GM12878 (cell line): ENCODE measurements at regions not wholly inside any gene's neighbourhood (a gene's known extent, or its start where the extent isn't known, plus 50 kb on each side); places are given as distances from the start of the nearest gene placed in this dataset.

Source experiments
- ATAC-seq: fragments of 200-7000 bp; cut with Tn5 transposase; 3 replicates; pipeline ENCODE4 v1.9.1; 2020; ENCODE audit warnings: mild to moderate bottlenecking, moderate library complexity
- BruUV-seq: library from RNA; stranded (reverse); fragments of 400-500 nt; replicated peaks from 2 replicates; lab custom pipeline; 2021; lab: Mats Ljungman, UMichigan
- CTCF ChIA-PET: fragments of 300-600 bp; sonication (Branson Sonifier 250); formaldehyde crosslinking; extraction: SDS; loops from one replicate; lab custom pipeline; 2021; ENCODE audit warnings: inconsistent platforms; lab: Yijun Ruan, JAX
- POLR2A ChIA-PET: fragments of 350-600 bp; formaldehyde crosslinking; extraction: SDS; loops from one replicate; lab custom pipeline; 2021; ENCODE audit warnings: inconsistent platforms; lab: Charles Lee
- RAD21 ChIA-PET: fragments of 300-600 bp; sonication (Branson Sonifier 250); formaldehyde crosslinking; loops from one replicate; lab custom pipeline; 2023; ENCODE audit warnings: antibody characterized with exemption; ENCODE audit not compliant: unreplicated experiment; lab: Charles Lee
- SMC1A ChIA-PET: fragments of 300-600 bp; sonication (Branson Sonifier 250); formaldehyde crosslinking; loops from one replicate; lab custom pipeline; 2023; ENCODE audit not compliant: unreplicated experiment, uncharacterized antibody; lab: Charles Lee
- DNase-seq: peaks from one replicate; pipeline ENCODE4 v3.0.0-alpha.2; 2011; ENCODE audit warnings: low read depth, low spot score
- FAIRE-seq: peaks from 3 replicates; lab custom pipeline; 2011; peaks lifted over from hg19 to GRCh38; lab: Jason Lieb, UNC
- H2AFZ ChIP-seq: 2 replicates; pipeline ENCODE4 v1.6.0; 2011; ENCODE audit warnings: low read depth, low read length, control low read depth; ENCODE audit not compliant: control insufficient read depth
- H3K27ac ChIP-seq: 2 replicates; pipeline ENCODE4 v1.5.1; 2011; ENCODE audit warnings: control low read depth; ENCODE audit not compliant: control insufficient read depth, insufficient read depth
- H3K27me3 ChIP-seq, 2 experiments: replicated peaks in 1 of 2; 2 replicates each; pipeline versions ENCODE4 v1.6.0 to v1.6.1; 2011; ENCODE audit warnings: low read length in 1 of 2; ENCODE audit not compliant: control insufficient read depth in 2 of 2, insufficient read depth in 2 of 2
- H3K36me3 ChIP-seq, 2 experiments: 2 replicates each; pipeline ENCODE4 v1.5.1; 2011; ENCODE audit warnings: low read length in 1 of 2; ENCODE audit not compliant: control insufficient read depth in 2 of 2, insufficient read depth in 2 of 2
- H3K4me1 ChIP-seq: 2 replicates; pipeline ENCODE4 v1.6.1; 2011; ENCODE audit warnings: mild to moderate bottlenecking, low read length, moderate library complexity, mixed read lengths; ENCODE audit not compliant: control insufficient read depth, insufficient read depth
- H3K4me2 ChIP-seq: 2 replicates; pipeline ENCODE4 v1.6.0; 2011; ENCODE audit warnings: control low read depth; ENCODE audit not compliant: control insufficient read depth, insufficient read depth
- H3K4me3 ChIP-seq: fragments of 200-600 bp; sonication (generic); 2 replicates; pipeline ENCODE4 v1.5.1; 2016
- H3K79me2 ChIP-seq: 2 replicates; pipeline ENCODE4 v1.6.0; 2011; ENCODE audit warnings: low read length; ENCODE audit not compliant: control insufficient read depth, insufficient read depth
- H3K9ac ChIP-seq: 2 replicates; pipeline ENCODE4 v1.8.0; 2011; ENCODE audit warnings: low read length, control low read depth, mixed read lengths; ENCODE audit not compliant: control insufficient read depth, insufficient read depth
- H3K9me3 ChIP-seq: replicated peaks from 3 replicates; pipeline ENCODE4 v1.5.1; 2011; ENCODE audit warnings: mild to moderate bottlenecking, low read length; ENCODE audit not compliant: control insufficient read depth, insufficient read depth
- H4K20me1 ChIP-seq: 2 replicates; pipeline ENCODE4 v1.6.0; 2011; ENCODE audit not compliant: control insufficient read depth, insufficient read depth
- CREB1 ChIP-seq: IDR thresholded peaks from 2 replicates; pipeline ENCODE4 v1.6.1; 2012; ENCODE audit warnings: low read depth, mild to moderate bottlenecking, inconsistent platforms
- NR2C2 ChIP-seq: IDR thresholded peaks from 2 replicates; pipeline ENCODE4 v1.6.1; 2011; ENCODE audit warnings: borderline replicate concordance, low read depth; ENCODE audit not compliant: control insufficient read depth, insufficient read length
- PBX3 ChIP-seq: IDR thresholded peaks from 2 replicates; pipeline ENCODE4 v1.6.1; 2011; ENCODE audit warnings: mild to moderate bottlenecking, low read depth, low read length, moderate library complexity; ENCODE audit not compliant: insufficient replicate concordance
- SMAD5 ChIP-seq: IDR thresholded peaks from 2 replicates; pipeline ENCODE4 v1.6.1; 2016; ENCODE audit warnings: antibody characterized with exemption, low read depth
- STAT1 ChIP-seq: fragments of 450-650 bp; conservative IDR thresholded peaks from 2 replicates; pipeline ENCODE4 v1.6.1; 2014; ENCODE audit warnings: antibody characterized with exemption, mild to moderate bottlenecking
- ZNF217 ChIP-seq: fragments of 450-650 bp; IDR thresholded peaks from 2 replicates; pipeline ENCODE4 v1.6.1; 2017; ENCODE audit warnings: antibody characterized with exemption, mild to moderate bottlenecking
- ZNF384 ChIP-seq: IDR thresholded peaks from 2 replicates; pipeline ENCODE4 v1.6.1; 2012; ENCODE audit warnings: low read depth, mild to moderate bottlenecking, low read length, improper control_type of control experiment, borderline replicate concordance
- whole genome bisulfite sequencing: methylation state at CpG from one replicate; pipeline ENCODE4 v1.1.6; 2016; ENCODE audit warnings: low lambda C conversion rate; ENCODE audit not compliant: insufficient replicate concordance, insufficient coverage; ENCODE audit errors: missing lambda C conversion rate; 5-methylcytosine and 5-hydroxymethylcytosine counted together
- in situ Hi-C: fragments of 300-500 bp; cut with MboI; formaldehyde crosslinking; loops from 9 replicates; pipeline ENCODE4 v1.14.3; 2018; ENCODE audit warnings: mixed read lengths
- intact Hi-C: fragments of 100-400 bp; cut with micrococcal nuclease; formaldehyde crosslinking; loops from one replicate; pipeline ENCODE4 v1.14.2; 2022; ENCODE audit not compliant: unreplicated experiment
- TF ChIP-seq, protein P1 (sequence below): IDR thresholded peaks from 2 replicates; pipeline ENCODE4 v1.6.1; 2012; ENCODE audit warnings: low read depth, low read length, improper control_type of control experiment

DNA sequence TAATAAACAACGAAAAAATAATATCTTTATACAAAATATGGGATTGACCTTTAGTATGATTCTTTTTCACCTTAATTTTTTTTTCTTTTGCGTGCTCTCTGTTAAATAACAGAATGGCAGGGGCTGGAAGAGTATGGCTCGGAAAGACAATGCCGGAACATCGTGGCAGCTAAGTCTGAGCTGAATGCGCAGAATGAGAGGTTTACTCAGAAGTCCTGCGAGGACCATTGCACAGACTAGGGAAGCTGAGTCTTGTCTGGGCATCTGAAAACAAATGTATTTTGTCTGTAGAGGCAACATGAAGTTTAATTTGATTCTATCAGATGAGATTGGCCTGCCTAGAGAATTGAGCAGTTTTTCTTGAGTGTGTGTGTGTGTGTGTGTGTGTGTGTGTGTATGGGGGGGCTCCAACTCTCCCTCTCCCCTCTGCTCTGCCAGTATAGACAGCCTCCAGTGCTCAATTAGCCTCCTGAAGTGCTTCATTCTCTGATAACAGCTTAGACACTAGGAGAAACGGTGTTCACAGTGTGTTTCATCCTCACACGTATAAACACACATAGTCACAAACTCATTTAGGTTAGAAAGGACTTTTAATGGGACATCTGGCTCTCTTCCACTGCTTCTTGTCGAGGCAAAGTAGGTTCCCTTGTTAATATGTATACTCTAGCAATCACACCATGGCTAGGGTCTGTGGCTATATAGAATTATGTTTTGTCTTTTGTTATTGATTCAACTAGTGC, 244.3 kb upstream of the SORL1-AS1 start:
- no TSS peak for BruUV-seq
- no peak for ATAC-seq
- H3K9me3 ChIP-seq: no peaks in the 10 kb centered on the region
- in situ Hi-C loops: no loop called here
- H4K20me1 ChIP-seq: no peaks in the 10 kb centered on the region
- no peaks in the 10 kb centered on the region for H3K27me3 ChIP-seq
- SMC1A ChIA-PET: no interaction called here
- H3K4me3 ChIP-seq: no peak overlapping the region
- no peak overlapping the region for H2AFZ ChIP-seq
- no peaks in the 10 kb centered on the region for H3K36me3 ChIP-seq
- CTCF ChIA-PET: no interaction called here
- no peak for FAIRE-seq
- no peak overlapping the region for H3K27ac ChIP-seq
- H3K79me2 ChIP-seq: no peaks in the 10 kb centered on the region
- POLR2A ChIA-PET: no interaction called here
- RAD21 ChIA-PET: no interaction called here
- TF ChIP-seq NR2C2: no peak
- no peak for TF ChIP-seq ZNF384
- no peak for TF ChIP-seq PBX3
- no peak for TF ChIP-seq ZNF217
- TF ChIP-seq CREB1: no peak
- no peak for TF ChIP-seq SMAD5
- TF ChIP-seq, protein P1, sequence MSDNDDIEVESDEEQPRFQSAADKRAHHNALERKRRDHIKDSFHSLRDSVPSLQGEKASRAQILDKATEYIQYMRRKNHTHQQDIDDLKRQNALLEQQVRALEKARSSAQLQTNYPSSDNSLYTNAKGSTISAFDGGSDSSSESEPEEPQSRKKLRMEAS: no peak
- TF ChIP-seq STAT1: no peak
- intact Hi-C loops: no loop called here
- no peaks in the 10 kb centered on the region for H3K4me1 ChIP-seq
- H3K9ac ChIP-seq: no peak overlapping the region
- 40% methylated on average over 10 of the region's 10 CpGs for WGBS
- DNase-seq: no peak
- no peak overlapping the region for H3K4me2 ChIP-seq
